IPS DF 6.9 (cell line): ENCODE measurements at regions not wholly inside any gene's neighbourhood (a gene's known extent, or its start where the extent isn't known, plus 50 kb on each side); places are given as distances from the start of the nearest gene placed in this dataset.

Source experiments
- DNase-seq: peaks from one replicate; pipeline ENCODE4 v3.0.0-alpha.2; 2013; ENCODE audit warnings: low read depth, low spot score
- H3K27ac ChIP-seq: one replicate; pipeline ENCODE4 v1.5.1; 2013; ENCODE audit warnings: low read length, control low read depth
- H3K27me3 ChIP-seq: 2 replicates; pipeline ENCODE4 v1.6.1; 2013; ENCODE audit warnings: mild to moderate bottlenecking, low read length; ENCODE audit not compliant: control insufficient read depth, insufficient read depth
- H3K36me3 ChIP-seq: 2 replicates; pipeline ENCODE4 v1.6.1; 2013; ENCODE audit warnings: low read length; ENCODE audit not compliant: control insufficient read depth, insufficient read depth
- H3K4me1 ChIP-seq: 2 replicates; pipeline ENCODE4 v1.6.1; 2013; ENCODE audit warnings: low read length; ENCODE audit not compliant: control insufficient read depth, insufficient read depth
- H3K4me3 ChIP-seq: 2 replicates; pipeline ENCODE4 v1.5.1; 2013; ENCODE audit warnings: mild to moderate bottlenecking, low read length
- H3K9me3 ChIP-seq: 2 replicates; pipeline ENCODE4 v1.6.1; 2013; ENCODE audit warnings: low read length, inconsistent platforms; ENCODE audit not compliant: control insufficient read depth, insufficient read depth
- WGBS: extraction: QIAGEN DNeasy Blood & Tissue Kit; methylation state at CpG from one replicate; pipeline ENCODE4 v1.1.7; 2013; ENCODE audit warnings: mixed read lengths, missing lambda C conversion rate; ENCODE audit not compliant: insufficient read length, insufficient coverage; 5-methylcytosine and 5-hydroxymethylcytosine counted together

- Histone ChIP-seq H3K36me3 (no peaks in the 10 kb centered on the region), H3K4me1 (no peaks in the 10 kb centered on the region; the same call in 1 of the 2 replicates), H3K9me3 (no peaks in the 10 kb centered on the region), H3K27ac (no peak overlapping the region), H3K27me3 (no peaks in the 10 kb centered on the region), H3K4me3 (no peak overlapping the region)
- no peak for DNase-seq
- WGBS, result no CpG with 5 or more reads among the region's 5 CpGs
Observed at GRCh38 chr19:30136611-30137195, 194.7 kb downstream of the URI1 start.

- Histone ChIP-seq H3K4me3 (no peak overlapping the region), H3K4me1 (no peaks in the 10 kb centered on the region), H3K36me3 (no peaks in the 10 kb centered on the region), H3K9me3 (no peaks in the 10 kb centered on the region), H3K27ac (no peak overlapping the region), H3K27me3 (no peaks in the 10 kb centered on the region)
- no CpG with 5 or more reads among the region's 5 CpGs for WGBS
- no peak for DNase-seq
Observed at GRCh38 chr19:30137747-30138146, 195.7 kb downstream of the URI1 start.

GRCh38 chr19:30144242-30144758 is 202.3 kb downstream of the URI1 start:
- H3K36me3 ChIP-seq, result no peaks in the 10 kb centered on the region
- no peak overlapping the region for H3K27ac ChIP-seq
- H3K4me3 ChIP-seq, result no peak overlapping the region
- DNase-seq, result no peak
- no peaks in the 10 kb centered on the region for H3K27me3 ChIP-seq
- no peaks in the 10 kb centered on the region for H3K9me3 ChIP-seq
- H3K4me1 ChIP-seq, result no peaks in the 10 kb centered on the region
- WGBS, result no CpG with 5 or more reads among the region's 14 CpGs

- H3K27ac ChIP-seq, result no peak overlapping the region
- H3K9me3 ChIP-seq, result no peaks in the 10 kb centered on the region
- WGBS, result no CpG with 5 or more reads among the region's 19 CpGs
- H3K36me3 ChIP-seq, result no peaks in the 10 kb centered on the region
- no peak for DNase-seq
- no peaks in the 10 kb centered on the region for H3K4me1 ChIP-seq
- no peak overlapping the region for H3K4me3 ChIP-seq
- no peaks in the 10 kb centered on the region for H3K27me3 ChIP-seq
Observed at GRCh38 chr19:30144802-30145201, 202.8 kb downstream of the URI1 start.

- Histone ChIP-seq H3K27me3 (no peaks in the 10 kb centered on the region), H3K36me3 (no peaks in the 10 kb centered on the region), H3K27ac (no peak overlapping the region), H3K9me3 (no peaks in the 10 kb centered on the region), H3K4me3 (no peak overlapping the region), H3K4me1 (no peaks in the 10 kb centered on the region)
- DNase-seq, result no peak
- WGBS, result no CpG with 5 or more reads among the region's 8 CpGs
Observed at GRCh38 chr19:30145467-30145866, 203.4 kb downstream of the URI1 start.

GRCh38 chr19:30146346-30146745 is 204.3 kb downstream of the URI1 start:
- no peaks in the 10 kb centered on the region for H3K36me3 ChIP-seq
- no CpG with 5 or more reads among the region's 14 CpGs for WGBS
- no peaks in the 10 kb centered on the region for H3K4me1 ChIP-seq

GRCh38 chr19:30148039-30148790 is 206.2 kb downstream of the URI1 start:
- no CpG with 5 or more reads among the region's 13 CpGs for WGBS
- H3K27me3 ChIP-seq, result no peaks in the 10 kb centered on the region
- DNase-seq, result no peak
- no peaks in the 10 kb centered on the region for H3K4me1 ChIP-seq
- H3K4me3 ChIP-seq, result no peak overlapping the region
- no peaks in the 10 kb centered on the region for H3K36me3 ChIP-seq
- no peaks in the 10 kb centered on the region for H3K9me3 ChIP-seq
- H3K27ac ChIP-seq, result no peak overlapping the region

More at GRCh38 chr19:30146346-30146745, 204.3 kb downstream of the URI1 start:
- no peak overlapping the region for H3K27ac ChIP-seq
- H3K27me3 ChIP-seq, result no peaks in the 10 kb centered on the region
- H3K9me3 ChIP-seq, result no peaks in the 10 kb centered on the region
- H3K4me3 ChIP-seq, result no peak overlapping the region
- DNase-seq, result no peak

GRCh38 chr19:30148803-30149202 is 206.8 kb downstream of the URI1 start:
- no peaks in the 10 kb centered on the region for H3K4me1 ChIP-seq
- no peak overlapping the region for H3K27ac ChIP-seq
- H3K27me3 ChIP-seq, result no peaks in the 10 kb centered on the region
- DNase-seq, result no peak
- H3K36me3 ChIP-seq, result no peaks in the 10 kb centered on the region
- H3K4me3 ChIP-seq, result no peak overlapping the region
- WGBS, result no CpG with 5 or more reads among the region's 8 CpGs
- no peaks in the 10 kb centered on the region for H3K9me3 ChIP-seq

GRCh38 chr19:30149300-30149699 is 207.3 kb downstream of the URI1 start:
- no peaks in the 10 kb centered on the region for H3K36me3 ChIP-seq
- no peak overlapping the region for H3K27ac ChIP-seq
- no peak overlapping the region for H3K4me3 ChIP-seq
- no CpG with 5 or more reads among the region's 6 CpGs for WGBS
- no peak for DNase-seq
- no peaks in the 10 kb centered on the region for H3K9me3 ChIP-seq
- H3K27me3 ChIP-seq, result no peaks in the 10 kb centered on the region
- no peaks in the 10 kb centered on the region for H3K4me1 ChIP-seq

- no CpG with 5 or more reads among the region's 8 CpGs for WGBS
- no peaks in the 10 kb centered on the region for H3K27me3 ChIP-seq
- no peaks in the 10 kb centered on the region for H3K4me1 ChIP-seq
- H3K36me3 ChIP-seq, result no peaks in the 10 kb centered on the region
- H3K9me3 ChIP-seq, result no peaks in the 10 kb centered on the region
- H3K27ac ChIP-seq, result no peak overlapping the region
- no peak overlapping the region for H3K4me3 ChIP-seq
- DNase-seq, result no peak
Observed at GRCh38 chr19:30150626-30151025, 208.6 kb downstream of the URI1 start.
